H1 (cell line): ENCODE measurements at regions not wholly inside any gene's neighbourhood (a gene's known extent, or its start where the extent isn't known, plus 50 kb on each side); places are given as distances from the start of the nearest gene placed in this dataset.

Experiments used
- CTCF ChIA-PET: fragments of 300-600 bp; sonication (Branson Sonifier 250); formaldehyde crosslinking; loops from one replicate; lab custom pipeline; 2021; ENCODE audit not compliant: partially characterized antibody; lab: Charles Lee
- POLR2A ChIA-PET: fragments of 300-600 bp; sonication (Branson Sonifier 250); formaldehyde crosslinking; loops from one replicate; lab custom pipeline; 2021; ENCODE audit warnings: inconsistent platforms; ENCODE audit not compliant: partially characterized antibody; lab: Charles Lee
- DNase-seq, 2 experiments: peaks; one replicate each; pipeline versions ENCODE4 v3.0.0 to v3.0.0-alpha.2; 2010 to 2022; ENCODE audit warnings: low spot score in 2 of 2, low read depth in 1 of 2, mixed read lengths in 1 of 2
- FAIRE-seq: peaks from 2 replicates; lab custom pipeline; 2011; peaks lifted over from hg19 to GRCh38; lab: Jason Lieb, UNC
- H2AFZ ChIP-seq: 2 replicates; pipeline ENCODE4 v1.8.1; 2012; ENCODE audit warnings: low read length, inconsistent platforms
- H2AK5ac ChIP-seq: 2 replicates; pipeline ENCODE4 v1.6.1; 2013; ENCODE audit warnings: low read depth, low read length
- H2BK120ac ChIP-seq: replicated peaks from 2 replicates; pipeline ENCODE3; 2013; ENCODE audit warnings: low read depth, low read length, inconsistent platforms
- H2BK12ac ChIP-seq: 2 replicates; pipeline ENCODE4 v1.6.1; 2013; ENCODE audit warnings: low read depth, low read length
- H2BK15ac ChIP-seq: 2 replicates; pipeline ENCODE4 v1.6.1; 2013; ENCODE audit warnings: low read length
- H2BK20ac ChIP-seq: 2 replicates; pipeline ENCODE4 v1.6.1; 2013; ENCODE audit warnings: low read length
- H2BK5ac ChIP-seq: 2 replicates; pipeline ENCODE4 v1.6.1; 2013; ENCODE audit warnings: low read depth, low read length
- H3K14ac ChIP-seq: 2 replicates; pipeline ENCODE4 v1.6.1; 2013; ENCODE audit warnings: inconsistent platforms; ENCODE audit not compliant: insufficient read length
- H3K18ac ChIP-seq: 2 replicates; pipeline ENCODE4 v1.6.1; 2013; ENCODE audit warnings: low read length; ENCODE audit errors: extremely low read depth
- H3K23ac ChIP-seq: 2 replicates; pipeline ENCODE4 v1.6.1; 2013; ENCODE audit warnings: inconsistent platforms; ENCODE audit not compliant: insufficient read length
- H3K23me2 ChIP-seq: 2 replicates; pipeline ENCODE4 v1.6.1; 2013; ENCODE audit warnings: low read depth, low read length
- H3K27ac ChIP-seq: 2 replicates; pipeline ENCODE4 v1.6.1; 2011; ENCODE audit warnings: low read depth, low read length, inconsistent platforms
- H3K27me3 ChIP-seq, 4 experiments: replicated peaks in 1 of 4; 1 replicate in 1 of 4; 2 replicates in 3 of 4; pipeline versions ENCODE4 v1.6.1 to v1.8.1; 2011 to 2013; ENCODE audit warnings: low read length in 3 of 4, mild to moderate bottlenecking in 3 of 4, inconsistent platforms in 2 of 4, mixed read lengths in 2 of 4, moderate library complexity in 1 of 4; ENCODE audit not compliant: control insufficient read depth in 3 of 4, insufficient read depth in 3 of 4; ENCODE audit errors: extremely low read depth in 1 of 4
- H3K36me3 ChIP-seq, 4 experiments: 2 replicates each; pipeline versions ENCODE4 v1.6.1 to v1.8.1; 2011 to 2013; ENCODE audit warnings: mild to moderate bottlenecking in 4 of 4, low read length in 3 of 4, moderate library complexity in 2 of 4, control low read depth in 1 of 4, inconsistent platforms in 1 of 4; ENCODE audit not compliant: insufficient read depth in 4 of 4, control insufficient read depth in 2 of 4
- H3K4ac ChIP-seq: replicated peaks from 2 replicates; pipeline ENCODE3; 2013; ENCODE audit warnings: low read length, low read depth, mixed read lengths, inconsistent platforms; ENCODE audit not compliant: insufficient read length
- H3K4me1 ChIP-seq, 4 experiments: replicated peaks in 1 of 4; 1 replicate in 1 of 4; 2 replicates in 3 of 4; pipeline versions ENCODE4 v1.6.1 to v1.8.1; 2011 to 2013; ENCODE audit warnings: low read length in 3 of 4, inconsistent platforms in 2 of 4, mixed read lengths in 1 of 4; ENCODE audit not compliant: insufficient read depth in 4 of 4, control insufficient read depth in 3 of 4
- H3K4me2 ChIP-seq, 2 experiments: 2 replicates each; pipeline versions ENCODE4 v1.6.1 to v1.8.1; 2011 to 2013; ENCODE audit warnings: low read depth in 2 of 2, low read length in 2 of 2, control low read depth in 1 of 2, inconsistent platforms in 1 of 2, mild to moderate bottlenecking in 1 of 2; ENCODE audit not compliant: insufficient read depth in 1 of 2
- H3K4me3 ChIP-seq, 4 experiments: fragments of 200-600, 300-600 bp in 1 of 4; sonication (generic), shearing (Covaris generic), sonication (Bioruptor Twin) in 1 of 4; 2 replicates each; pipeline versions ENCODE4 v1.5.1 to v1.8.1; 2011 to 2016; ENCODE audit warnings: low read length in 4 of 4, low read depth in 3 of 4, control low read depth in 2 of 4, inconsistent platforms in 2 of 4, mild to moderate bottlenecking in 2 of 4, mixed read lengths in 1 of 4, moderate library complexity in 1 of 4; ENCODE audit not compliant: insufficient read depth in 2 of 4; ENCODE audit errors: extremely low read depth in 1 of 4
- H3K56ac ChIP-seq: replicated peaks from 2 replicates; pipeline ENCODE3; 2013; ENCODE audit warnings: low read depth, mild to moderate bottlenecking, mixed read lengths, low read length, inconsistent platforms; ENCODE audit not compliant: insufficient read length
- H3K79me1 ChIP-seq: 2 replicates; pipeline ENCODE4 v1.6.1; 2013; ENCODE audit warnings: low read depth, low read length, control low read depth
- H3K79me2 ChIP-seq, 2 experiments: 2 replicates each; pipeline versions ENCODE4 v1.6.1 to v1.8.1; 2012 to 2013; ENCODE audit warnings: low read length in 2 of 2, mild to moderate bottlenecking in 2 of 2, inconsistent platforms in 1 of 2; ENCODE audit not compliant: insufficient read depth in 2 of 2, control insufficient read depth in 1 of 2
- H3K9ac ChIP-seq, 4 experiments: replicated peaks in 1 of 4; 1 replicate in 1 of 4; 2 replicates in 3 of 4; pipeline versions ENCODE4 v1.6.1 to v1.8.1; 2011 to 2013; ENCODE audit warnings: low read depth in 3 of 4, low read length in 3 of 4, control low read depth in 2 of 4, mild to moderate bottlenecking in 2 of 4, moderate library complexity in 2 of 4, inconsistent platforms in 1 of 4; ENCODE audit errors: extremely low read depth in 1 of 4
- H3K9me3 ChIP-seq, 2 experiments: 2 replicates each; pipeline versions ENCODE4 v1.6.1 to v1.8.1; 2012 to 2013; ENCODE audit warnings: mild to moderate bottlenecking in 2 of 2, moderate library complexity in 2 of 2, control low read depth in 1 of 2, inconsistent platforms in 1 of 2, low read depth in 1 of 2, low read length in 1 of 2, mixed read lengths in 1 of 2; ENCODE audit not compliant: insufficient read depth in 2 of 2
- H4K20me1 ChIP-seq, 2 experiments: replicated peaks in 1 of 2; 2 replicates each; pipeline versions ENCODE3 to v1.8.1; 2011 to 2013; ENCODE audit warnings: inconsistent platforms in 2 of 2, low read length in 2 of 2, mild to moderate bottlenecking in 1 of 2; ENCODE audit not compliant: insufficient read depth in 2 of 2, control insufficient read depth in 1 of 2
- H4K5ac ChIP-seq: 2 replicates; pipeline ENCODE4 v1.6.1; 2013; ENCODE audit warnings: low read length, low read depth, mixed read lengths, inconsistent platforms; ENCODE audit not compliant: insufficient read length
- H4K8ac ChIP-seq: 2 replicates; pipeline ENCODE4 v1.8.0; 2013; ENCODE audit warnings: mild to moderate bottlenecking, moderate library complexity, low read length, inconsistent platforms; ENCODE audit not compliant: insufficient read depth; ENCODE audit errors: extremely low read depth
- H4K91ac ChIP-seq: replicated peaks from 2 replicates; pipeline ENCODE3; 2013; ENCODE audit warnings: low read length, mixed read lengths, inconsistent platforms; ENCODE audit not compliant: insufficient read length
- BACH1 ChIP-seq: IDR thresholded peaks from 2 replicates; pipeline ENCODE4 v1.6.1; 2012; ENCODE audit warnings: low read length, improper control_type of control experiment
- CBX5 ChIP-seq: fragments of 300-800, 300-1000 bp; sonication (generic); IDR thresholded peaks from 2 replicates; pipeline ENCODE4 v1.7.1; 2016; ENCODE audit warnings: antibody characterized with exemption, low read length, low read depth
- CHD1 ChIP-seq: IDR thresholded peaks from 2 replicates; pipeline ENCODE4 v1.6.1; 2012; ENCODE audit warnings: low read depth, low read length, improper control_type of control experiment
- CREB1 ChIP-seq: IDR thresholded peaks from 2 replicates; pipeline ENCODE4 v1.6.1; 2012; ENCODE audit warnings: inconsistent platforms
- GTF2F1 ChIP-seq: IDR thresholded peaks from 2 replicates; pipeline ENCODE4 v1.6.1; 2012; ENCODE audit warnings: low read depth, low read length, improper control_type of control experiment, borderline replicate concordance
- HDAC6 ChIP-seq: IDR thresholded peaks from one replicate; pipeline ENCODE4 v1.7.1; 2012; ENCODE audit warnings: low read depth, mild to moderate bottlenecking, inconsistent platforms, low read length, moderate library complexity
- JUN ChIP-seq: IDR thresholded peaks from 2 replicates; pipeline ENCODE4 v1.6.1; 2011; ENCODE audit warnings: low read depth, mild to moderate bottlenecking, improper control_type of control experiment, low read length
- JUND ChIP-seq: IDR thresholded peaks from 2 replicates; pipeline ENCODE4 v1.6.1; 2011; ENCODE audit warnings: mild to moderate bottlenecking, improper control_type of control experiment, low read length
- MAFK ChIP-seq: IDR thresholded peaks from 2 replicates; pipeline ENCODE4 v1.6.1; 2012; ENCODE audit warnings: low read depth, mild to moderate bottlenecking, improper control_type of control experiment, low read length
- NANOG ChIP-seq: IDR thresholded peaks from 2 replicates; pipeline ENCODE4 v1.6.1; 2011; ENCODE audit warnings: low read length, low read depth, mild to moderate bottlenecking, inconsistent platforms; ENCODE audit not compliant: insufficient read depth, poor library complexity, severe bottlenecking
- PHF8 ChIP-seq: fragments of 200-600 bp; sonication (generic); conservative IDR thresholded peaks from 2 replicates; pipeline ENCODE4 v1.7.1; 2012; ENCODE audit warnings: low read depth, mild to moderate bottlenecking, inconsistent platforms, low read length, moderate library complexity
- POLR2A ChIP-seq, 2 experiments: IDR thresholded peaks; 1 replicate in 1 of 2; 2 replicates in 1 of 2; pipeline ENCODE4 v1.6.1; 2011; ENCODE audit warnings: low read depth in 2 of 2, low read length in 2 of 2, mild to moderate bottlenecking in 2 of 2; ENCODE audit errors: control extremely low read depth in 1 of 2
- RXRA ChIP-seq: IDR thresholded peaks from 2 replicates; pipeline ENCODE4 v1.6.1; 2011; ENCODE audit warnings: low read depth, mild to moderate bottlenecking, low read length, moderate library complexity; ENCODE audit not compliant: insufficient read depth
- SIRT6 ChIP-seq: IDR thresholded peaks from one replicate; pipeline ENCODE4 v1.7.1; 2012; ENCODE audit warnings: low read length, inconsistent platforms
- SP1 ChIP-seq: IDR thresholded peaks from 2 replicates; pipeline ENCODE4 v1.6.1; 2011; ENCODE audit warnings: low read depth, low read length
- SP2 ChIP-seq: IDR thresholded peaks from 2 replicates; pipeline ENCODE4 v1.6.1; 2012; ENCODE audit warnings: mild to moderate bottlenecking, low read length, inconsistent platforms
- TAF1 ChIP-seq: IDR thresholded peaks from 2 replicates; pipeline ENCODE4 v1.6.1; 2011; ENCODE audit warnings: mild to moderate bottlenecking, low read depth, low read length
- WGBS, 2 experiments: shearing (Covaris generic) in 1 of 2; methylation state at CpG; one replicate each; pipeline versions ENCODE4 v1.1.6 to v1.1.7; 2013 to 2015; ENCODE audit warnings: low lambda C conversion rate in 2 of 2, mixed read lengths in 2 of 2, inconsistent platforms in 1 of 2, low coverage in 1 of 2, missing lambda C conversion rate in 1 of 2; ENCODE audit not compliant: insufficient replicate concordance in 2 of 2, insufficient coverage in 1 of 2, insufficient read length in 1 of 2; ENCODE audit errors: extremely low coverage in 1 of 2, missing lambda C conversion rate in 1 of 2; 5-methylcytosine and 5-hydroxymethylcytosine counted together

- 0 out of 2 replicates have a peak overlapping the region, but pooled peaks have one; percentile 18 for H2AFZ ChIP-seq
- peak overlapping the region; percentile 35 for H3K4ac ChIP-seq
- H3K27ac ChIP-seq, result no peak overlapping the region
- no peak for FAIRE-seq
- no peak overlapping the region for H4K8ac ChIP-seq
- H3K36me3 ChIP-seq, result no peaks in the 10 kb centered on the region
- ChIA-PET POLR2A (no interaction called here), CTCF (interaction anchor here (1.0 to 3.4 kb wide), 7 partner anchors 10 to 135 kb away, joined by 3 to 25 read pairs (median 4); no protein-coding TSS in a partner anchor)
- H2BK20ac ChIP-seq, result no peak overlapping the region
- H2AK5ac ChIP-seq, result no peak overlapping the region
- H3K14ac ChIP-seq, result no peak overlapping the region
- peak overlapping the region in 1 of 4 experiments; percentile 46; a peak in 2 of 8 replicates for H3K4me3 ChIP-seq
- no peaks in the 10 kb centered on the region; the same call in 1 of the 2 replicates for H3K23me2 ChIP-seq
- H3K9ac ChIP-seq, result no peak overlapping the region
- H3K23ac ChIP-seq, result no peak overlapping the region
- no peak overlapping the region for H2BK5ac ChIP-seq
- no peak overlapping the region; the same call in 1 of the 2 replicates for H2BK12ac ChIP-seq
- no peak overlapping the region for H3K56ac ChIP-seq
- H3K79me1 ChIP-seq, result no peaks in the 10 kb centered on the region
- no peaks in the 10 kb centered on the region for H4K20me1 ChIP-seq
- H2BK120ac ChIP-seq, result no peak overlapping the region
- H4K91ac ChIP-seq, result peak overlapping the region; percentile 51
- 78% methylated on average over 5 of the region's 5 CpGs; no CpG with 5 or more reads in 1 of the 2 experiments for WGBS, 2 experiments
- H3K4me1 ChIP-seq, result peaks cover 0 to 23% (median 17%) of the 10 kb centered on the region in 4 experiments; a peak in 5 of 7 replicates
- H3K4me2 ChIP-seq, result peak overlapping the region; percentile 49 to 67; a peak in 3 of 4 replicates
- H3K79me2 ChIP-seq, result no peaks in the 10 kb centered on the region
- peak overlapping the region; percentile 36; the same call in 1 of the 2 replicates for H3K18ac ChIP-seq
- DNase-seq, result no peak
- 0 out of 2 replicates have a peak overlapping the region, but pooled peaks have one; percentile 22 for H2BK15ac ChIP-seq
- no peaks in the 10 kb centered on the region for H3K9me3 ChIP-seq
- peaks cover 0 to 12% (median 0%) of the 10 kb centered on the region in 4 experiments; a peak in 4 of 7 replicates for H3K27me3 ChIP-seq
- no peak overlapping the region for H4K5ac ChIP-seq
- TF ChIP-seq JUND (no peak), JUN (no peak), CBX5 (no peak), SP2 (no peak), NANOG (no peak), HDAC6 (no peak), CHD1 (no peak), RXRA (no peak), POLR2A (IDR thresholded peaks at IDR 0.05; ENCODE audit: control extremely low read depth in 1 of 2, low read depth in 2 of 2, low read length in 2 of 2) (no peak), TAF1 (no peak), CREB1 (no peak), BACH1 (no peak), PHF8 (no peak), GTF2F1 (no peak), SIRT6 (no peak), SP1 (no peak), MAFK (no peak)
These were observed 231.3 kb downstream of the TFAP2C start for GRCh38 chr20:56860413-56860812.
